Panc1 (cell line): ENCODE measurements at regions not wholly inside any gene's neighbourhood (a gene's known extent, or its start where the extent isn't known, plus 50 kb on each side); places are given as distances from the start of the nearest gene placed in this dataset.

ENCODE experiments used
- ATAC-seq: fragments of 200-7000 bp; cut with Tn5 transposase; 2 replicates; pipeline ENCODE4 v1.9.1; 2020; ENCODE audit warnings: mild to moderate bottlenecking, moderate library complexity
- BruUV-seq: library from RNA; stranded (reverse); fragments of 400-500 nt; replicated peaks from 2 replicates; lab custom pipeline; 2021; lab: Mats Ljungman, UMichigan
- CTCF ChIA-PET: fragments of 300-600 bp; sonication (Branson Sonifier 250); formaldehyde crosslinking; loops from one replicate; lab custom pipeline; 2022; ENCODE audit warnings: antibody characterized with exemption; lab: Charles Lee
- POLR2A ChIA-PET: fragments of 300-600 bp; sonication (Branson Sonifier 250); formaldehyde crosslinking; loops from one replicate; lab custom pipeline; 2022; ENCODE audit warnings: antibody characterized with exemption; lab: Charles Lee
- DNase-seq: peaks from one replicate; pipeline ENCODE4 v3.0.0-alpha.2; 2010; ENCODE audit warnings: low read depth, low spot score
- H3K27ac ChIP-seq: 2 replicates; pipeline ENCODE4 v1.5.1; 2011; ENCODE audit warnings: mild to moderate bottlenecking, low read length, inconsistent platforms
- H3K27me3 ChIP-seq: fragments of 200-500 bp; sonication (Bioruptor generic); 2 replicates; pipeline ENCODE4 v1.6.0; 2014; ENCODE audit warnings: low read length, inconsistent platforms; ENCODE audit not compliant: control insufficient read depth, insufficient read depth
- H3K36me3 ChIP-seq: fragments of 200-500 bp; sonication (Bioruptor generic); 2 replicates; pipeline ENCODE4 v1.5.1; 2014; ENCODE audit warnings: inconsistent platforms, mild to moderate bottlenecking, low read length, moderate library complexity; ENCODE audit not compliant: control insufficient read depth, insufficient read depth
- H3K4me1 ChIP-seq: 2 replicates; pipeline ENCODE4 v1.5.1; 2011; ENCODE audit warnings: inconsistent platforms, mild to moderate bottlenecking, low read length, moderate library complexity; ENCODE audit not compliant: control insufficient read depth, insufficient read depth
- H3K4me3 ChIP-seq, 2 experiments: 2 replicates each; pipeline ENCODE4 v1.5.1; 2011 to 2012; ENCODE audit warnings: low read depth in 2 of 2, low read length in 2 of 2, mild to moderate bottlenecking in 2 of 2, inconsistent platforms in 1 of 2, moderate library complexity in 1 of 2
- H3K9me3 ChIP-seq: fragments of 200-500 bp; sonication (Bioruptor generic); 2 replicates; pipeline ENCODE4 v1.5.1; 2014; ENCODE audit warnings: low read depth, mild to moderate bottlenecking, inconsistent platforms, low read length, moderate library complexity; ENCODE audit not compliant: control insufficient read depth, insufficient read depth
- POLR2AphosphoS5 ChIP-seq: IDR thresholded peaks from 2 replicates; pipeline ENCODE4 v1.6.1; 2012; ENCODE audit warnings: mild to moderate bottlenecking, low read depth, low read length, moderate library complexity
- SIN3A ChIP-seq: IDR thresholded peaks from 2 replicates; pipeline ENCODE4 v1.6.1; 2012; ENCODE audit warnings: low read depth, mild to moderate bottlenecking, low read length, moderate library complexity, borderline replicate concordance; ENCODE audit not compliant: insufficient read depth
- TCF7L2 ChIP-seq: IDR thresholded peaks from 2 replicates; pipeline ENCODE4 v1.6.1; 2011; ENCODE audit warnings: mild to moderate bottlenecking, low read depth, low read length, inconsistent platforms
- in situ Hi-C: cut with HindIII; loops from 2 replicates; pipeline ENCODE4 v1.10.0; 2016; ENCODE audit warnings: low sequenced_read_pairs, low pct_unique_long_range_greater_than_20kb
- intact Hi-C: fragments of 100-400 bp; cut with micrococcal nuclease; formaldehyde crosslinking; loops from one replicate; pipeline ENCODE4 v1.10.0; 2022; ENCODE audit not compliant: unreplicated experiment
- TF ChIP-seq, protein P1 (sequence below): fragments of 450-650 bp; IDR thresholded peaks from 2 replicates; pipeline ENCODE4 v1.5.1; 2017; ENCODE audit warnings: mild to moderate bottlenecking
- TF ChIP-seq, protein P2 (sequence below), 2 experiments: IDR thresholded peaks; 2 replicates each; pipeline ENCODE4 v1.6.1; 2011 to 2012; ENCODE audit warnings: low read depth in 2 of 2, control low read depth in 1 of 2, low read length in 1 of 2, mild to moderate bottlenecking in 1 of 2, moderate library complexity in 1 of 2; ENCODE audit not compliant: insufficient read depth in 1 of 2

GRCh38 chr2:18950361-18950851 is 361.0 kb upstream of the NT5C1B start:
- TF ChIP-seq TCF7L2, result no peak
- TF ChIP-seq, protein P1, sequence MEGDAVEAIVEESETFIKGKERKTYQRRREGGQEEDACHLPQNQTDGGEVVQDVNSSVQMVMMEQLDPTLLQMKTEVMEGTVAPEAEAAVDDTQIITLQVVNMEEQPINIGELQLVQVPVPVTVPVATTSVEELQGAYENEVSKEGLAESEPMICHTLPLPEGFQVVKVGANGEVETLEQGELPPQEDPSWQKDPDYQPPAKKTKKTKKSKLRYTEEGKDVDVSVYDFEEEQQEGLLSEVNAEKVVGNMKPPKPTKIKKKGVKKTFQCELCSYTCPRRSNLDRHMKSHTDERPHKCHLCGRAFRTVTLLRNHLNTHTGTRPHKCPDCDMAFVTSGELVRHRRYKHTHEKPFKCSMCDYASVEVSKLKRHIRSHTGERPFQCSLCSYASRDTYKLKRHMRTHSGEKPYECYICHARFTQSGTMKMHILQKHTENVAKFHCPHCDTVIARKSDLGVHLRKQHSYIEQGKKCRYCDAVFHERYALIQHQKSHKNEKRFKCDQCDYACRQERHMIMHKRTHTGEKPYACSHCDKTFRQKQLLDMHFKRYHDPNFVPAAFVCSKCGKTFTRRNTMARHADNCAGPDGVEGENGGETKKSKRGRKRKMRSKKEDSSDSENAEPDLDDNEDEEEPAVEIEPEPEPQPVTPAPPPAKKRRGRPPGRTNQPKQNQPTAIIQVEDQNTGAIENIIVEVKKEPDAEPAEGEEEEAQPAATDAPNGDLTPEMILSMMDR, result no peak
- no peak for TF ChIP-seq POLR2AphosphoS5
- TF ChIP-seq, protein P2, sequence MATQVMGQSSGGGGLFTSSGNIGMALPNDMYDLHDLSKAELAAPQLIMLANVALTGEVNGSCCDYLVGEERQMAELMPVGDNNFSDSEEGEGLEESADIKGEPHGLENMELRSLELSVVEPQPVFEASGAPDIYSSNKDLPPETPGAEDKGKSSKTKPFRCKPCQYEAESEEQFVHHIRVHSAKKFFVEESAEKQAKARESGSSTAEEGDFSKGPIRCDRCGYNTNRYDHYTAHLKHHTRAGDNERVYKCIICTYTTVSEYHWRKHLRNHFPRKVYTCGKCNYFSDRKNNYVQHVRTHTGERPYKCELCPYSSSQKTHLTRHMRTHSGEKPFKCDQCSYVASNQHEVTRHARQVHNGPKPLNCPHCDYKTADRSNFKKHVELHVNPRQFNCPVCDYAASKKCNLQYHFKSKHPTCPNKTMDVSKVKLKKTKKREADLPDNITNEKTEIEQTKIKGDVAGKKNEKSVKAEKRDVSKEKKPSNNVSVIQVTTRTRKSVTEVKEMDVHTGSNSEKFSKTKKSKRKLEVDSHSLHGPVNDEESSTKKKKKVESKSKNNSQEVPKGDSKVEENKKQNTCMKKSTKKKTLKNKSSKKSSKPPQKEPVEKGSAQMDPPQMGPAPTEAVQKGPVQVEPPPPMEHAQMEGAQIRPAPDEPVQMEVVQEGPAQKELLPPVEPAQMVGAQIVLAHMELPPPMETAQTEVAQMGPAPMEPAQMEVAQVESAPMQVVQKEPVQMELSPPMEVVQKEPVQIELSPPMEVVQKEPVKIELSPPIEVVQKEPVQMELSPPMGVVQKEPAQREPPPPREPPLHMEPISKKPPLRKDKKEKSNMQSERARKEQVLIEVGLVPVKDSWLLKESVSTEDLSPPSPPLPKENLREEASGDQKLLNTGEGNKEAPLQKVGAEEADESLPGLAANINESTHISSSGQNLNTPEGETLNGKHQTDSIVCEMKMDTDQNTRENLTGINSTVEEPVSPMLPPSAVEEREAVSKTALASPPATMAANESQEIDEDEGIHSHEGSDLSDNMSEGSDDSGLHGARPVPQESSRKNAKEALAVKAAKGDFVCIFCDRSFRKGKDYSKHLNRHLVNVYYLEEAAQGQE (IDR thresholded peaks at IDR 0.05; ENCODE audit: insufficient read depth in 1 of 2, low read depth in 2 of 2, low read length in 1 of 2), result no peak
- TF ChIP-seq SIN3A, result no peak
- CTCF ChIA-PET, result no interaction called here
- ATAC-seq (peak; percentile 79), DNase-seq (no peak)
- Histone ChIP-seq H3K27ac (no peak overlapping the region), H3K27me3 (no peaks in the 10 kb centered on the region), H3K4me3 (no peak overlapping the region), H3K9me3 (no peaks in the 10 kb centered on the region), H3K36me3 (no peaks in the 10 kb centered on the region), H3K4me1 (no peaks in the 10 kb centered on the region)
- POLR2A ChIA-PET, result no interaction called here
- in situ Hi-C loops (no loop called here), intact Hi-C loops (no loop called here)
- no TSS peak for BruUV-seq

- Histone ChIP-seq H3K4me1 (no peaks in the 10 kb centered on the region), H3K27me3 (no peaks in the 10 kb centered on the region), H3K27ac (no peak overlapping the region), H3K36me3 (no peaks in the 10 kb centered on the region), H3K9me3 (no peaks in the 10 kb centered on the region), H3K4me3 (no peak overlapping the region)
- in situ Hi-C loops (no loop called here), intact Hi-C loops (no loop called here)
- TF ChIP-seq SIN3A, result no peak
- TF ChIP-seq, protein P2 (IDR thresholded peaks at IDR 0.05; ENCODE audit: insufficient read depth in 1 of 2, low read depth in 2 of 2, low read length in 1 of 2), result no peak
- TF ChIP-seq, protein P1, result no peak
- no peak for TF ChIP-seq TCF7L2
- TF ChIP-seq POLR2AphosphoS5, result no peak
- POLR2A ChIA-PET, result no interaction called here
- CTCF ChIA-PET, result no interaction called here
- ATAC-seq (peak; percentile 62), DNase-seq (no peak)
- no TSS peak for BruUV-seq
Observed at GRCh38 chr2:18949871-18950270, 360.5 kb upstream of the NT5C1B start.
